Panc1 (cell line): ENCODE measurements at regions not wholly inside any gene's neighbourhood (a gene's known extent, or its start where the extent isn't known, plus 50 kb on each side); places are given as distances from the start of the nearest gene placed in this dataset.

Experiments
- ATAC-seq: fragments of 200-7000 bp; cut with Tn5 transposase; 2 replicates; pipeline ENCODE4 v1.9.1; 2020; ENCODE audit warnings: mild to moderate bottlenecking, moderate library complexity
- BruUV-seq: library from RNA; stranded (reverse); fragments of 400-500 nt; replicated peaks from 2 replicates; lab custom pipeline; 2021; lab: Mats Ljungman, UMichigan
- CTCF ChIA-PET: fragments of 300-600 bp; sonication (Branson Sonifier 250); formaldehyde crosslinking; loops from one replicate; lab custom pipeline; 2022; ENCODE audit warnings: antibody characterized with exemption; lab: Charles Lee
- POLR2A ChIA-PET: fragments of 300-600 bp; sonication (Branson Sonifier 250); formaldehyde crosslinking; loops from one replicate; lab custom pipeline; 2022; ENCODE audit warnings: antibody characterized with exemption; lab: Charles Lee
- DNase-seq: peaks from one replicate; pipeline ENCODE4 v3.0.0-alpha.2; 2010; ENCODE audit warnings: low read depth, low spot score
- H3K27ac ChIP-seq: 2 replicates; pipeline ENCODE4 v1.5.1; 2011; ENCODE audit warnings: mild to moderate bottlenecking, low read length, inconsistent platforms
- H3K27me3 ChIP-seq: fragments of 200-500 bp; sonication (Bioruptor generic); 2 replicates; pipeline ENCODE4 v1.6.0; 2014; ENCODE audit warnings: low read length, inconsistent platforms; ENCODE audit not compliant: control insufficient read depth, insufficient read depth
- H3K36me3 ChIP-seq: fragments of 200-500 bp; sonication (Bioruptor generic); 2 replicates; pipeline ENCODE4 v1.5.1; 2014; ENCODE audit warnings: inconsistent platforms, mild to moderate bottlenecking, low read length, moderate library complexity; ENCODE audit not compliant: control insufficient read depth, insufficient read depth
- H3K4me1 ChIP-seq: 2 replicates; pipeline ENCODE4 v1.5.1; 2011; ENCODE audit warnings: inconsistent platforms, mild to moderate bottlenecking, low read length, moderate library complexity; ENCODE audit not compliant: control insufficient read depth, insufficient read depth
- H3K4me3 ChIP-seq, 2 experiments: 2 replicates each; pipeline ENCODE4 v1.5.1; 2011 to 2012; ENCODE audit warnings: low read depth in 2 of 2, low read length in 2 of 2, mild to moderate bottlenecking in 2 of 2, inconsistent platforms in 1 of 2, moderate library complexity in 1 of 2
- H3K9me3 ChIP-seq: fragments of 200-500 bp; sonication (Bioruptor generic); 2 replicates; pipeline ENCODE4 v1.5.1; 2014; ENCODE audit warnings: low read depth, mild to moderate bottlenecking, inconsistent platforms, low read length, moderate library complexity; ENCODE audit not compliant: control insufficient read depth, insufficient read depth
- CTCF ChIP-seq: fragments of 450-650 bp; IDR thresholded peaks from 2 replicates; pipeline ENCODE4 v1.5.1; 2017; ENCODE audit warnings: mild to moderate bottlenecking
- POLR2AphosphoS5 ChIP-seq: IDR thresholded peaks from 2 replicates; pipeline ENCODE4 v1.6.1; 2012; ENCODE audit warnings: mild to moderate bottlenecking, low read depth, low read length, moderate library complexity
- REST ChIP-seq, 2 experiments: IDR thresholded peaks; 2 replicates each; pipeline ENCODE4 v1.6.1; 2011 to 2012; ENCODE audit warnings: low read depth in 2 of 2, control low read depth in 1 of 2, low read length in 1 of 2, mild to moderate bottlenecking in 1 of 2, moderate library complexity in 1 of 2; ENCODE audit not compliant: insufficient read depth in 1 of 2
- SIN3A ChIP-seq: IDR thresholded peaks from 2 replicates; pipeline ENCODE4 v1.6.1; 2012; ENCODE audit warnings: low read depth, mild to moderate bottlenecking, low read length, moderate library complexity, borderline replicate concordance; ENCODE audit not compliant: insufficient read depth
- TCF7L2 ChIP-seq: IDR thresholded peaks from 2 replicates; pipeline ENCODE4 v1.6.1; 2011; ENCODE audit warnings: mild to moderate bottlenecking, low read depth, low read length, inconsistent platforms
- in situ Hi-C: cut with HindIII; loops from 2 replicates; pipeline ENCODE4 v1.10.0; 2016; ENCODE audit warnings: low sequenced_read_pairs, low pct_unique_long_range_greater_than_20kb
- intact Hi-C: fragments of 100-400 bp; cut with micrococcal nuclease; formaldehyde crosslinking; loops from one replicate; pipeline ENCODE4 v1.10.0; 2022; ENCODE audit not compliant: unreplicated experiment

GRCh38 chr13:78096221-78096620 lies 177.6 kb upstream of the EDNRB start:
- H3K4me1 ChIP-seq, result no peaks in the 10 kb centered on the region
- ChIA-PET POLR2A (no interaction called here), CTCF (no interaction called here)
- no peaks in the 10 kb centered on the region for H3K36me3 ChIP-seq
- no peak for TF ChIP-seq POLR2AphosphoS5
- no peak for TF ChIP-seq TCF7L2
- TF ChIP-seq SIN3A, result no peak
- TF ChIP-seq REST (IDR thresholded peaks at IDR 0.05; ENCODE audit: insufficient read depth in 1 of 2, low read depth in 2 of 2, low read length in 1 of 2), result no peak
- TF ChIP-seq CTCF, result no peak
- DNase-seq (no peak), ATAC-seq (no peak)
- H3K27me3 ChIP-seq, result no peaks in the 10 kb centered on the region
- in situ Hi-C loops, result no loop called here
- H3K27ac ChIP-seq, result no peak overlapping the region
- intact Hi-C loops, result no loop called here
- H3K9me3 ChIP-seq, result no peaks in the 10 kb centered on the region
- H3K4me3 ChIP-seq, result no peak overlapping the region
- BruUV-seq, result no TSS peak

- in situ Hi-C loops, result no loop called here
- ChIA-PET CTCF (no interaction called here), POLR2A (no interaction called here)
- ATAC-seq (no peak), DNase-seq (no peak)
- BruUV-seq, result no TSS peak
- H3K27me3 ChIP-seq, result no peaks in the 10 kb centered on the region
- no peaks in the 10 kb centered on the region for H3K36me3 ChIP-seq
- no peaks in the 10 kb centered on the region for H3K4me1 ChIP-seq
- no peak overlapping the region for H3K27ac ChIP-seq
- H3K4me3 ChIP-seq, result no peak overlapping the region
- no peaks in the 10 kb centered on the region for H3K9me3 ChIP-seq
- intact Hi-C loops, result no loop called here
- TF ChIP-seq CTCF (no peak), TCF7L2 (no peak), REST (IDR thresholded peaks at IDR 0.05; ENCODE audit: insufficient read depth in 1 of 2, low read depth in 2 of 2, low read length in 1 of 2) (no peak)
Observed at GRCh38 chr13:78087966-78088678, 169.5 kb upstream of the EDNRB start.
